WTC11 (cell line): ENCODE measurements at regions not wholly inside any gene's neighbourhood (a gene's known extent, or its start where the extent isn't known, plus 50 kb on each side); places are given as distances from the start of the nearest gene placed in this dataset.

Source experiments
- FOXJ3 ChIP-seq: sonication (generic); formaldehyde crosslinking; IDR thresholded peaks from 2 replicates; pipeline ENCODE4 v1.9.0; 2021; ENCODE audit warnings: missing genetic modification reagents, mild to moderate bottlenecking, borderline replicate concordance
- SP1 ChIP-seq: sonication (generic); formaldehyde crosslinking; conservative IDR thresholded peaks from 2 replicates; pipeline ENCODE4 v1.8.1; 2022; ENCODE audit warnings: missing genetic modification reagents
- TCF7 ChIP-seq: sonication (generic); formaldehyde crosslinking; IDR thresholded peaks from 2 replicates; pipeline ENCODE4 v1.8.0; 2022; ENCODE audit warnings: mild to moderate bottlenecking, low read depth, missing genetic modification reagents, moderate library complexity

DNA sequence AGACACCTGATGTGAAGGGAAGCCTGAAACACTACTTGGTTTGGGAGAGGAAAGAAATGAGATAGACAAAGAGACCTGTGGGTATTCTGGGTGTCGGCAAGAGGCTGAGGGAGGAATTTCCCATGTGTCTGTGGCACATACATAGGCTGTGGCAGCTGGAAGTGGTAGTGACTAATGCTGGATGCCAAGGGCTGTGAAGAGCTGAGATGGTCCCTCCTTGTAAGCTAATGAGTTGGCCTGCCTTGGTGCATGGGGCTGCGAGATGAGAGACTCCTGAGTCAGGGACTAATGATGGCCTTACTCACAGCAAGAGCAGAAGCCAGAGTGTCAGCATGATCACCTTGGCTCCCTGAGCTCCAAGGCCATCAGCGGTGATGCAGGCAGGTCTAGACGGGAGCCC lies 119.0 kb upstream of the EEPD1 start:
- TF ChIP-seq FOXJ3 (CRISPR knock-in tag) (no peak), TCF7 (CRISPR knock-in tag) (no peak), SP1 (CRISPR knock-in tag) (no peak)
